K562 (cell line): ENCODE measurements at regions not wholly inside any gene's neighbourhood (a gene's known extent, or its start where the extent isn't known, plus 50 kb on each side); places are given as distances from the start of the nearest gene placed in this dataset.

ENCODE experiments used
- ATAC-seq: fragments of 200-7000 bp; cut with Tn5 transposase; 3 replicates; pipeline ENCODE4 v1.9.1; 2020; ENCODE audit warnings: moderate library complexity
- BruUV-seq: library from RNA; stranded (reverse); fragments of 400-500 nt; replicated peaks from 2 replicates; lab custom pipeline; 2021; lab: Mats Ljungman, UMichigan
- CTCF ChIA-PET: fragments of 300-600 bp; formaldehyde crosslinking; extraction: SDS; loops from one replicate; lab custom pipeline; 2021; ENCODE audit warnings: low intra/inter-chr PET ratio; lab: Yijun Ruan, JAX
- POLR2A ChIA-PET: fragments of 300-600, 350-650 bp; sonication (Branson Sonifier 250); formaldehyde crosslinking; extraction: SDS; loops from one replicate; lab custom pipeline; 2021; ENCODE audit warnings: antibody characterized with exemption, inconsistent platforms; lab: Yijun Ruan, JAX
- DNase-seq, 4 experiments: peaks; one replicate each; pipeline versions ENCODE4 v3.0.0 to v3.0.0-alpha.2; 2011 to 2018; ENCODE audit warnings: low spot score in 3 of 4, mixed read lengths in 3 of 4; ENCODE audit errors: extremely low read depth in 1 of 4
- FAIRE-seq: peaks from 2 replicates; lab custom pipeline; 2011; peaks lifted over from hg19 to GRCh38; lab: Jason Lieb, UNC
- H2AFZ ChIP-seq: 2 replicates; pipeline ENCODE4 v1.6.0; 2011; ENCODE audit warnings: low read depth, low read length, control low read depth, inconsistent platforms
- H3K27ac ChIP-seq: fragments of 200-600 bp; 3 replicates; pipeline ENCODE4 v1.8.0; 2011; ENCODE audit warnings: low read depth, mild to moderate bottlenecking, control low read depth, inconsistent platforms, low read length, moderate library complexity, mixed read lengths; ENCODE audit errors: extremely low read depth
- H3K27me3 ChIP-seq, 2 experiments: fragments of 300-600 bp in 1 of 2; 2 replicates in 1 of 2; 3 replicates in 1 of 2; pipeline versions ENCODE4 v1.6.0 to v1.8.0; 2011; ENCODE audit warnings: inconsistent platforms in 2 of 2, low read length in 2 of 2, mild to moderate bottlenecking in 1 of 2, mixed read lengths in 1 of 2, moderate library complexity in 1 of 2; ENCODE audit not compliant: control insufficient read depth in 2 of 2, insufficient read depth in 2 of 2
- H3K36me3 ChIP-seq: fragments of 300-600 bp; 3 replicates; pipeline ENCODE4 v1.8.0; 2011; ENCODE audit warnings: mild to moderate bottlenecking, low read length, inconsistent platforms; ENCODE audit not compliant: control insufficient read depth, insufficient read depth
- H3K4me1 ChIP-seq, 2 experiments: fragments of 200-600 bp in 1 of 2; replicated peaks in 1 of 2; 2 replicates in 1 of 2; 3 replicates in 1 of 2; pipeline versions ENCODE4 v1.5.1 to v1.8.0; 2011; ENCODE audit warnings: inconsistent platforms in 2 of 2, low read length in 2 of 2, mild to moderate bottlenecking in 1 of 2, mixed read lengths in 1 of 2, moderate library complexity in 1 of 2; ENCODE audit not compliant: control insufficient read depth in 2 of 2, insufficient read depth in 2 of 2
- H3K4me2 ChIP-seq: 2 replicates; pipeline ENCODE4 v1.6.1; 2011; ENCODE audit warnings: low read length, control low read depth, inconsistent platforms, mixed read lengths; ENCODE audit not compliant: insufficient read depth
- H3K4me3 ChIP-seq: fragments of 200-600 bp; sonication (generic), shearing (Covaris generic); 2 replicates; pipeline ENCODE4 v1.5.1; 2016; ENCODE audit warnings: control low read depth, inconsistent platforms
- H3K79me2 ChIP-seq: fragments of 200-600 bp; 3 replicates; pipeline ENCODE4 v1.8.0; 2011; ENCODE audit warnings: low read length, inconsistent platforms; ENCODE audit not compliant: control insufficient read depth, insufficient read depth
- H3K9ac ChIP-seq, 2 experiments: 2 replicates each; pipeline versions ENCODE4 v1.6.0 to v1.6.1; 2011; ENCODE audit warnings: low read depth in 2 of 2, low read length in 2 of 2, control low read depth in 1 of 2, inconsistent platforms in 1 of 2, mild to moderate bottlenecking in 1 of 2, mixed read lengths in 1 of 2; ENCODE audit not compliant: insufficient read depth in 1 of 2
- H3K9me1 ChIP-seq: one replicate; pipeline ENCODE4 v1.6.0; 2011; ENCODE audit warnings: inconsistent platforms, mild to moderate bottlenecking, low read length, moderate library complexity; ENCODE audit not compliant: control insufficient read depth, insufficient read depth
- H3K9me3 ChIP-seq: replicated peaks from 2 replicates; pipeline ENCODE4 v1.5.1; 2011; ENCODE audit warnings: low read depth, low read length, inconsistent platforms; ENCODE audit not compliant: control insufficient read depth, insufficient read depth
- H4K20me1 ChIP-seq: replicated peaks from 2 replicates; pipeline ENCODE4 v1.6.1; 2011; ENCODE audit warnings: low read length, inconsistent platforms, mixed read lengths; ENCODE audit not compliant: control insufficient read depth, insufficient read depth
- MEF2A ChIP-seq: IDR thresholded peaks from 2 replicates; pipeline ENCODE4 v1.6.1; 2011; ENCODE audit warnings: low read depth, mild to moderate bottlenecking, low read length, moderate library complexity; ENCODE audit not compliant: control insufficient read depth
- NFE2L1 ChIP-seq: fragments of 450-650 bp; IDR thresholded peaks from 2 replicates; pipeline ENCODE4 v1.6.1; 2016; ENCODE audit warnings: missing genetic modification characterization, low read depth, mild to moderate bottlenecking, missing compliant biosample characterization, moderate library complexity, borderline replicate concordance
- POLR2G ChIP-seq: fragments of 200-400 bp; formaldehyde crosslinking; IDR thresholded peaks from 2 replicates; pipeline ENCODE4 v1.6.1; 2017; ENCODE audit warnings: low read depth, mild to moderate bottlenecking, antibody characterized with exemption, low read length, moderate library complexity
- RBM17 ChIP-seq: fragments of 200-400 bp; formaldehyde crosslinking; IDR thresholded peaks from 2 replicates; pipeline ENCODE4 v1.6.1; 2017; ENCODE audit warnings: low read depth, mild to moderate bottlenecking, low read length, borderline replicate concordance
- RUNX1 ChIP-seq: sonication (generic); IDR thresholded peaks from 2 replicates; pipeline ENCODE4 v1.6.1; 2016; ENCODE audit warnings: antibody characterized with exemption, low read depth
- SIN3A ChIP-seq, 2 experiments: fragments of 150-350 bp in 1 of 2; IDR thresholded peaks; 2 replicates each; pipeline ENCODE4 v1.6.1; 2011 to 2016; ENCODE audit warnings: borderline replicate concordance in 2 of 2, low read depth in 2 of 2, low read length in 2 of 2, mild to moderate bottlenecking in 2 of 2, moderate library complexity in 2 of 2; ENCODE audit not compliant: control insufficient read depth in 1 of 2
- ZBTB2 ChIP-seq: fragments of 450-650 bp; IDR thresholded peaks from 2 replicates; pipeline ENCODE4 v1.6.1; 2016; ENCODE audit warnings: antibody characterized with exemption
- ZNF668 ChIP-seq: fragments of 250-450 bp; sonication (Bioruptor Pico); IDR thresholded peaks from 2 replicates; pipeline ENCODE4 v1.8.0; 2022; ENCODE audit warnings: mild to moderate bottlenecking, inconsistent platforms
- in situ Hi-C: fragments of 300-500 bp; cut with MboI; formaldehyde crosslinking; loops from 4 replicates; pipeline ENCODE4 v1.15.0; 2018; ENCODE audit warnings: inconsistent platforms, mixed read lengths
- intact Hi-C: fragments of 100-400 bp; cut with micrococcal nuclease; formaldehyde crosslinking; loops from 2 replicates; pipeline ENCODE4 v1.14.2; 2022
- TF ChIP-seq, protein P1 (sequence below): fragments of 250-450 bp; sonication (Bioruptor Pico); IDR thresholded peaks from 2 replicates; pipeline ENCODE4 v1.4.0; 2020; ENCODE audit warnings: borderline replicate concordance

DNA sequence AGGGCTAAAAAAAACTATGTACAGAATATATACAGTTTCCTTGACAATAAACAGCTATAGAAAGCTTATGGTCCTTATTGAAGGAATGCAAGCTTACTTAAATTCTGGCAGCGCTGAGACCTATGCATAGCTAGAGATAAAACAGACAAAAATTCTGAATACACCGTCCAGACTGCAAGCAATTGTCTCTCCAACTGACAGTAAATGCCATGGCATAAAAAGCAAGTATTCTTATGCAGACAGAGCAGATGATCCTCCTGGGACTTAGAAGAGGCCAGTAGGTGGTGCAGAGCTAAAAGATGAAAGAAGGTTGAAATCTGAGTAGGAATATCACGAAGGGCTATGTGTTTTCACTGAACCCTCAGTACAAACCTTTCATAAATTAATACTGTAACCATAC lies 157.0 kb upstream of the CACNA2D1 start (continued):
- TF ChIP-seq, protein P1, sequence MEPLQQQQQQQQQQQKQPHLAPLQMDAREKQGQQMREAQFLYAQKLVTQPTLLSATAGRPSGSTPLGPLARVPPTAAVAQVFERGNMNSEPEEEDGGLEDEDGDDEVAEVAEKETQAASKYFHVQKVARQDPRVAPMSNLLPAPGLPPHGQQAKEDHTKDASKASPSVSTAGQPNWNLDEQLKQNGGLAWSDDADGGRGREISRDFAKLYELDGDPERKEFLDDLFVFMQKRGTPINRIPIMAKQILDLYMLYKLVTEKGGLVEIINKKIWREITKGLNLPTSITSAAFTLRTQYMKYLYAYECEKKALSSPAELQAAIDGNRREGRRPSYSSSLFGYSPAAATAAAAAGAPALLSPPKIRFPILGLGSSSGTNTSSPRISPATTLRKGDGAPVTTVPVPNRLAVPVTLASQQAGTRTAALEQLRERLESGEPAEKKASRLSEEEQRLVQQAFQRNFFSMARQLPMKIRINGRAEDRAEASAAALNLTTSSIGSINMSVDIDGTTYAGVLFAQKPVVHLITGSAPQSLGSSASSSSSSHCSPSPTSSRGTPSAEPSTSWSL, result no peak
- TF ChIP-seq RBM17, result no peak
- TF ChIP-seq, all 486 proteins: peak for 0

DNA sequence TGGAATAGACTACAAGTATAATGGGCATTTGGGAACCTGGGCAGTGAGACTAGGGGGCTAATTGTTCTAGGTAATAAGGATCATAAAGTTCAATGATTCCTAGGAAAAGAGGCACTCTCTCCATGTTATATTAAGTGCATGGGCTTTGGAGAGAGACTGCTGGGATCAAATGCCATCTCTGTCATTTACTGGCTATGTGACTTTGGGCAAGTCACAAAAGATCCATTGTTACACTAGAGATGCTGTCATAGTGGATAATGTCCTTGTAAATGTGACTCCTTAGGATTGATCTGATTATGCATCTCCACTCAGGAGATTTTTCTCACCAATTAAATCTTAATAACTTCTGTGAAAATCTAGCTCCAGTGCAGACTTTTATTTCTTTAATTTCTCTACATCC lies 156.3 kb upstream of the CACNA2D1 start:
- no peaks in the 10 kb centered on the region for H3K79me2 ChIP-seq
- H3K36me3 ChIP-seq, result no peaks in the 10 kb centered on the region
- no peaks in the 10 kb centered on the region for H3K4me1 ChIP-seq
- no TSS peak for BruUV-seq
- DNase-seq (no peak), FAIRE-seq (no peak), ATAC-seq (no peak)
- H3K27me3 ChIP-seq, result no peaks in the 10 kb centered on the region
- H3K9me1 ChIP-seq, result no peaks in the 10 kb centered on the region
- in situ Hi-C loops (loop anchor here (10.0 kb wide), 1 partner anchor 1115 kb away; no protein-coding TSS in a partner anchor), intact Hi-C loops (no loop called here)
- TF ChIP-seq SIN3A (IDR thresholded peaks at IDR 0.05; ENCODE audit: borderline replicate concordance in 2 of 2, control insufficient read depth in 1 of 2, low read depth in 2 of 2, low read length in 2 of 2), result no peak
- TF ChIP-seq POLR2G, result no peak
- TF ChIP-seq NFE2L1 (tag), result no peak
- no peak for TF ChIP-seq RUNX1
- TF ChIP-seq ZBTB2, result no peak
- no peak for TF ChIP-seq MEF2A
- TF ChIP-seq ZNF668, result no peak
- ChIA-PET CTCF (no interaction called here), POLR2A (no interaction called here)
- H3K27ac ChIP-seq, result no peak overlapping the region
- H2AFZ ChIP-seq, result no peak overlapping the region
- no peak overlapping the region for H3K9ac ChIP-seq
- H3K9me3 ChIP-seq, result no peaks in the 10 kb centered on the region; the same call in 1 of the 2 replicates
- no peak overlapping the region for H3K4me3 ChIP-seq
- no peak overlapping the region for H3K4me2 ChIP-seq
- no peaks in the 10 kb centered on the region for H4K20me1 ChIP-seq
